NCI-H2227 (cell line): ENCODE measurements at regions not wholly inside any gene's neighbourhood (a gene's known extent, or its start where the extent isn't known, plus 50 kb on each side); places are given as distances from the start of the nearest gene placed in this dataset.
"Not testable (repeated sequence)": the region's sequence is repeated elsewhere in the genome, so short reads cannot be mapped to it uniquely, and the experiment has no call there.

ENCODE experiments used
- DNase-seq: peaks from one replicate; lab custom pipeline; 2025; ENCODE audit not compliant: unreplicated experiment; lab: John Stamatoyannopoulos, UW

DNA sequence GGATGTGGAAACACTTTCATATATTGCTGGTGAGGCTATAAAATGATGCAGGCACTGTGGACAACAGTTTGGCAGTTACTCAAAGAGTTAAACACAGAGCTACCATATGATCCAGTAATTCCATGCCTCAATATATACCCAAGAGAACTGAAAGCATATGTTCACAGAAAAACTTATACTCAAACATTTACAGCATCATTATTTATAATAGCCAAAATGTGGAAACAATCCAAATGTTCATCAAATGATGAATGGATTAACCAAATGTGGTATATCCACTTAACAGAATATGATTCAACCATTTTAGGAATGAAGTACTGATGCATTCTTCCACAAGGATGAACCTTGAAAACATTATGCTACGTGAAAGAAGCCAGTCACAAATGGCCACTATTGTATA lies 603.8 kb downstream of the IQCM start:
- no peak for DNase-seq

DNA sequence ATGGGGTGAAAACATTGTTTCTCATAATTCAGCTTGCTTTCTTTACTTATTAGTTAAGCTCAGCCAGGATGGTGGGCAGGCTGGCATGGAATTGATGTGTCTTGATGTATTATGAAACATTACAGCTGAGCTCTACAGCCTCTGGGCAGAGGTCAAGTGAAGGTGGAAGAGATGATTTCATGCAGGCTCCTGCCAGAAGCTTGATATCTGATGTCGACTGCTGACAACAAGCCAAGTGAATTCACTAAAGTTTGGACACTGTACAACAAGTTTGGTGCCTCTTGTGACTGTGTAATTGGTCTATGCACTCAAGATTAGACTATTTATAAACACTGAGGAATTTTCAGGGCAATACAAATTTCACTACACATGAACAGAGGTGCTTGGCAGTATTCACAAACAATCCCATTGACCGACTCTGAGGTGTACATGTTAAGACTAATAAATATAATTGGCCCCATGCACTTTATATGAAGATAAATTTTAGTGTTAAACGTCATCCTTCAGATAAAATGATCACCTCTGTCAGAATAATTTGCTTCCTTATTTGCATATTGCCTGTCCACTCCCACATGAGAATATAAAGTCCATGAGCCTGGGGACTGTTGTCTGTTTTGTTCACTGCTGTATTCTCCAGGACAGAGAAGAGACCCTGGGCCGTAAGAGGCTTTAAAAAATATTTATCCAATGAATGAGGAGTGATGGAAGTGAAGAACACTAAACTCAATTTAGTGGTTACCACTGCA lies 612.2 kb downstream of the IQCM start:
- DNase-seq = no peak

DNA sequence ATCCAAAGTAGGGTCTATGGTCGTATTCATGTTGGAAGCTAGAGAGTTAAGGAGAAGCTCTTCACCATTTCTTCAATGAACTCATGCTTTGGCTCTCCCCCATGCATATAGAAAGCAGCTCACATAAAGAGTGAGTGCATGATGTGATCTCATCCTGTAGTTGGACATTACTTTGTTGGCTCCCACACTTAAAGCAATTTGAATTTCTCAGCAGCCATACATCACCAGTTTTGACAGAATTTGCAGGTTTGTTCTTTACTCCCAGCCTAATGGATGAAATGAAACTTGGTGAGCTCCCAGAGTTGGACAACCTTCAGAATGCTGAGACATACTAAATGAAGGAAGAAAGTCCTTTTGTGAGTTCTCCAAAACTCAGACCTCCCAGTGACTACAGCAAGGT lies 613.5 kb downstream of the IQCM start:
- no peak for DNase-seq

DNA sequence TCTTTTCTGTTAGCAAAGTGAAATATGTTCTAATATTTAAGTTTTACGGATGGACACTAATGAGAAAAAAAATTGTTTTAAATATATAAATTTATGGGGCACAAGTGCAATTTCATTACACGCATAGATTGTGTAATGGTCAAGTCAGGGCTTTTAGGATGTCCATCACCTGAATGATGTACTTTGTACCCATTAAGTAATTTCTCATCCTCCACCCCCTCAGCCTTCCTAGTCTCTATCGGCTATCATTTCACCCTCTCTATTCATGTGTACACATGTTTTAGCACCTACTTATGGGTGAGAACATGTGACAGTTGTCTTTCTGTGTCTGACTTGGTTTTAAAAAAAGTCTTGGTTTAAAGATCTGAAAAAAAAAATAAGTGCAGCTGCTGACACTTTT lies 616.0 kb downstream of the IQCM start:
- no peak for DNase-seq

GRCh38 chr4:149194061-149194460 lies 621.6 kb downstream of the IQCM start:
- no peak for DNase-seq

DNA sequence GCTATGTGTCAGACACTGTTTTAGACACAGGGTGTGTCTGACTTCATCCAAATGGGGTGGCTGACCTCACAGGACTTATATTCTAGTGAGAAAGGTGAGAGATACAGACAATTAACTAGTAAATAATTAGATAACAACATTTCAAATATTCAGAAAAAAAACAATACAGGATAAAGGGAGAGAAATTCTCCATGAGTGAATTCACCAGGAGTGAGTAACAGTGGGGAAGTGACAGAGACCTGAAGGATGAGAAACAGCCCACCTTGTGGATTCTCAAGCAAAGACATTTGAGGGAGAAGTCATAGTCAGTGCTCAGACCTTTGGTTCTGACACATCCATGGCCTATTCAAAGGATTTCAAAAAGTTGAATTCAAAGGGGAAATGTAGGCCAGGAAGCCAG lies 627.9 kb downstream of the IQCM start:
- no peak for DNase-seq

DNA sequence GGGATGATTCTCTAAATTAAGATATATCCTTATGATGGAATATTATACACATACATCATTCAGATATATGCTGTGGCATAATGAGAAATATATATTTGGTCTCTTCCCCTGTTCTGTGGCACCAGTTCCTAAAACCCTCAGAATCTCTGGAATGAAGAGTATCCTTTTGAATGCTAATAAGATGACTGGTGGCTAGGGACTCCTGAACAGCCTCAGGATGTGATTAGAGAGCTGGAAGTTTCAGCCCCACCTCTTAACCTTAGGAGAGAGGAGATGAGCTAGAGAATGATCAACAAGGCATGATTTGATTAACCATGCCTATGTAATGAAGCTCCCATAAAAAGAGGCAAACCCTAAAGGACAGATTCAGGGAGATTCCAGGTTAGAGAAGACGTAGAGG lies 632.0 kb downstream of the IQCM start:
- no peak for DNase-seq

DNA sequence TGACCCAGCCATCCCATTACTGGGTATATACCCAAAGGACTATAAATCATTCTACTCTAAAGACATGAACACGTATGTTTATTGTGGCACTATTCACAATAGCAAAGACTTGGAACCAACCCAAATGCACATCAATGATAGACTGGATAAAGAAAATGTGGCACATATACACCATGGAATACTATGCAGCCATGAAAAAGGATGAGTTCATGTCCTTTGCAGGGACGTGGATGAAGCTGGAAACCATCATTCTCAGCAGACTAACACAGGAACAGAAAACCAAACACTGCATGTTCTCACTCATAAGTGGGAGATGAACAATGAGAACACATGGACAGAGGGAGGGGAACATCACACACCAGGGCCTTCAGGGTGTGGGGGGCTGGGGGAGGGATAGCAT lies 634.2 kb downstream of the IQCM start:
- not testable (repeated sequence) for DNase-seq

DNA sequence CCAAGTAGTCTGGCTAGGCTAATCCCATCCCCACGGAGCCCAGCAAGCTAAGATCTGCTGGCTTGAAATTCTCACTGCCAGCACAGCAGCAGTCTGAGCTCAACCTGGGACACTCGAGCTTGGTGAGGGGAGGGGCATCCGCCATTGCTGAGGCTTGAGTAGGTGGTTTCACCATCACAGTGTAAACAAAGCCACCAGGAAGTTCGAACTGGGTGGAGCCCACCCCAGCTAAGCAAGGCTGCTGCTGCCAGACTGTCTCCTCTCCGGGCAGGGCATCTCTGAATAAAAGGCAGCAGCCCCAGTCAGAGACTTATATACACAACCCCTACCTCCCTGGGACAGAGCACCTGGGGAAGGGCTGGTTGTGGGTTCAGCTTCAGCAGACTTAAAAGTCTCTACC lies 639.6 kb downstream of the IQCM start:
- DNase-seq = peak; percentile 0

GRCh38 chr4:149175549-149175948 lies 640.1 kb downstream of the IQCM start:
- no peak for DNase-seq

DNA sequence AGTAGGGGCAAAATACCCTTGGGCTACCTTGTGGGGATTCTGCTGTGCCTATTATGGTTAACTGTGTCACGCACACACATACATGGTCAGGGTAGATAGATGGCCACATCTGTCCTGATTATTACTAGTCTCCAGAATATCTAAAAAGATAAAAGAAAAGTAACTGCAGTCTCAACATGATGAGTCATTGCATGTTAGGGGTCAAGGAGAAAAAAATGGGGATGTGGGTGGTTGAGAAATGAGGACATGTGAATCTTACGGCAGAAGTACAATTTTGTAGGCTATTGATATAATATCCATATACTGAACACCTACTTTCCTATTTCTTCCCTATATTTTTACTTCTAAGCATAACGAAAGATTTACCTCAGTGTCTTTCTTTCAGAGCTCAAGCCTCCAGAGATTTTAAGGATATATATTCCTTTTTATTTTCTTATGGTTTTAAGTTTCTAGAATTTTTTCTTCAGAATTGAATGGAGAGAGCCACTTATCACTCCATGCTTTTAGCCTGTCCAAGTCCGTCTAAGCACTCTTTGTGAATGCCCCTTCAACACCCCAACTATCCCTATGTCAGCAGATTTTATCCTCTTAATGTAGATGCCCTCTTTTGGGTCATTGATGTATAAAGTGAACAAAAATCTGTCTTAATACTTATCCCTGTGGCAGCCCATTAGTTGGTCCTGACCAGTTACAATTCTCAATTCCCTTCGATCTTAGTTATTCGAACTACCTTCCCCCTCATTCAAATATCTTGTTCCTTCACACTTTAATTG lies 642.2 kb downstream of the IQCM start:
- no peak for DNase-seq

- no peak for DNase-seq
Observed at GRCh38 chr4:149168645-149169044, 647.0 kb downstream of the IQCM start.

DNA sequence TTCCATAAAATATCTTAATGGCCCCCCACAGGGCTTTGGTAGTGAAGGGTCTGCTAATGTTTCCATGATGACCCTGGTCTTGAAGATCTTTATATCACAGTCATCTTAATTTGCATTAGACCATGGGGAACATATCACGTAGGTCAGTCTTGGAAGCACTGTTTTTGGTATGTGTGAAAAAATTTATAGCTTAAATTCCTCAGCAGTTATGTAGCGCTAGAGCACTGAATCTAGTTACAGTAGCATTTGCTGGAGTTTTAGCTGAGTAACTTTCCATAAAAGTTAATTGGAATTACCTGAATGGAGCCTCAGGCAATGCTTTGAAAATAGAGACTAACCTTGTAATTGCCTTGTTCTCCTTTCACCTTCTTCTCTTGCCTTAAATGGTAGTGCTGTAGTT lies 648.8 kb downstream of the IQCM start:
- DNase-seq = no peak

GRCh38 chr4:149166365-149166764 lies 649.3 kb downstream of the IQCM start:
- DNase-seq = no peak

GRCh38 chr4:149164282-149164681 lies 651.4 kb downstream of the IQCM start:
- no peak for DNase-seq

DNA sequence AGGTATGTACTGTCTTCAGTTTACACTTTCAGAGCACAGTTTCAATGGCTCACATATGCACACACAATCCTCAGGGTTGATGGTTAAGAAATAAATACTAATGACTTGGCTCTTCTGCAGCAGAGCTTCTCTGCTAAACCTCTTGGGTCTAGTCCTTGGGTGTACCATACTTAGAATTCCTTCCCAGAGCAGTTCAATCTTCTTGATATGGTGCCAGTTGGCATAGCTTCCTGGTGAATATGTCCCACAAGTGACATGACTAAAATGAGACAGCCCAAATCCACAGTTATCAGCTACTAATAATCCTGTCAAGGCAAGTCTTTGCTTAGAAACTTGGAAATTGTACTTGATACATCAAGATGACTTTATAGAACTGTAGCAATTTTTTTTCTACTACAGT lies 654.4 kb downstream of the IQCM start:
- no peak for DNase-seq

DNA sequence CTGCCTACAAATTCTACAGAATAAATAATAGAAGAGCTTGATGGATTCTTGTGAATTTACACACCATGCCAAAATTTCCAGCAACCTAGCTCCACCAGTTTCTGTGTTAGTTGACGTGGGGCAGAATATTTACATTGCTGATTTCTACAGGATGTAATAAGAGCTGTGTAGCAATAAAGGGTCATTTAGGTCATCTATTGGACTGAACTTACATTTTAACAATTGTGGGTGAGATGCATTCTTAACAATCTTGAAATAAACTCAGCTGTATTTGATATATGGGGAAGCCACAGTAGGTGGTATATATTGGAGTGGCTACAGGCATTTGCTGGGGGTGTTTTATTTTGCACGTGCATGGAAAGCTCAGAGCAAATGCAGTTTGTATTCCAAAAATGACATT lies 655.3 kb downstream of the IQCM start:
- no peak for DNase-seq

GRCh38 chr4:149158817-149159216 lies 656.8 kb downstream of the IQCM start:
- no peak for DNase-seq

DNA sequence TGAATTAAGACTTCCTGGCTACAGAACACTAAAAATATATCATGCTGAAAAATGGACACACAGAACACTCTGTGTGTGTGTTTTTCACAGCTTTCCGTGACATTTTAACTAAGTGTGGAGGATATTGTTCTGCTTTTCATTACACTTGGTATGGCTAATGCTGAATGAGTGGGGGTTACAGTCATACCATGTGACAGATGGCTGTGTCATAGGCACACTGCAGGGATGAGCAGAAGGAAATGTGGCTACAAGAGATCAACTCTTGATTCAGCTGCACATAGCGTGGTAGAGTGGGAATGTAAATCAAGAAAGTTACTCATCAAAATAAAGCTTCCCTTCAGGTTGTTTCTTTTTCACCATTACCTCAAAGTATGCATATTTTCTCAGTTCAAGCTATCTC lies 669.8 kb downstream of the IQCM start:
- no peak for DNase-seq

GRCh38 chr4:149144060-149144459 lies 671.6 kb downstream of the IQCM start:
- no peak for DNase-seq

GRCh38 chr4:149141391-149141790 lies 674.3 kb downstream of the IQCM start:
- DNase-seq = no peak

DNA sequence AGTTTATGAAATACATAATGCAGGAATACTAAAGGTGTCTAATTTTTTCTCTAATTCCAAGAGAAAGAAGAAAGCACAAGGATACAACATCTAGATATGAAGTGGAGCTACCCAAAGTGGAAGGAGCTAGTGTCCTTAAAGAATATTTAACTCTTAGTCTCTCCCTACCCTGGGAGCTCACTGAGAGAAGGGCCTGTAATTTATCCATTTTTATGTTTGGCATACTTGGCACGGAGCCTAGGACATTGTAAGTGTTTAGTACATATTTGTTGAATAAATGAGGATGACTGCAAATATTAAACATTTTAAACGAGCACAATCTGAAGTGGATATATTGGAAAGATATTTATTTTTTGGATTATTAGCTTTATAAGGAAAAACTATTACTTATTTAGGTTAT lies 674.8 kb downstream of the IQCM start:
- DNase-seq = no peak
